ENCODE measurements at regions not wholly inside any gene's neighbourhood (a gene's known extent, or its start where the extent isn't known, plus 50 kb on each side); places are given as distances from the start of the nearest gene placed in this dataset.

DNA sequence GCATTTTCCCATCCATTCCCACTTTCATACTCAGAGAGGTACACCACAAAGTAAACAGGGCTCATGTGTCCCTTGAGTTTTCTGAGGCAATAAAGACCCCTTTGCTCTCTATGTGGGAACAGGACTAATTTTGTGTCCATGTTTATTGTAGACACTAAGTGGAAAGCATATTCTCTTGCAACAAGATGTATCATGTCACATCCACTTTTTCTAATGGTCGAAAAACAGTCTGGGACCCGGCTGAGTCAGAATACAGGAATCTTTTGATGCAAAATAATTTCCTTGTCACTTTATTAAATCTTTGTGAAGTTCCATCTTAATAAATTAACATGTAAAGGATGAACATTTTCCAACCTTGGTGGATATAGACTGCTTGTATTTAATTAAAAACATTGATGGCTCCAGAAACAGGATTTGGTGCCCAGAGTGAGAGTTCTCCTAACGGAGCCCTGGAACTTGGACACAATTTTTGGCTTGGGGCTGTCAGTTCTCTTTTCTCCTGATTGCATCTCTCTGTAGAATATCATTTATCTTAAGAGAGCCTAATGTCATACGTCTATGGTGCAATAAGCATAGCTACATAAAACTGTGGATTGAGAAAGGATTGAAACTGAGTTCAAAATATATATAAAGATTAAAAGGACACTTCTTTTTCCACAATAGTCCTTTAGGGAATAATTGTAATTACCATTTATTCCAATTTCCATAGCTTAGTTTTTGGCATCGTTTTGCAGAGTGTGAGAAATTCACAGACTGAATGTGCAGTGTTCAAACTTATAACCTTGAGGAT is 1116.7 kb upstream of the SEMA6A start:
- TF ChIP-seq, protein P1, sequence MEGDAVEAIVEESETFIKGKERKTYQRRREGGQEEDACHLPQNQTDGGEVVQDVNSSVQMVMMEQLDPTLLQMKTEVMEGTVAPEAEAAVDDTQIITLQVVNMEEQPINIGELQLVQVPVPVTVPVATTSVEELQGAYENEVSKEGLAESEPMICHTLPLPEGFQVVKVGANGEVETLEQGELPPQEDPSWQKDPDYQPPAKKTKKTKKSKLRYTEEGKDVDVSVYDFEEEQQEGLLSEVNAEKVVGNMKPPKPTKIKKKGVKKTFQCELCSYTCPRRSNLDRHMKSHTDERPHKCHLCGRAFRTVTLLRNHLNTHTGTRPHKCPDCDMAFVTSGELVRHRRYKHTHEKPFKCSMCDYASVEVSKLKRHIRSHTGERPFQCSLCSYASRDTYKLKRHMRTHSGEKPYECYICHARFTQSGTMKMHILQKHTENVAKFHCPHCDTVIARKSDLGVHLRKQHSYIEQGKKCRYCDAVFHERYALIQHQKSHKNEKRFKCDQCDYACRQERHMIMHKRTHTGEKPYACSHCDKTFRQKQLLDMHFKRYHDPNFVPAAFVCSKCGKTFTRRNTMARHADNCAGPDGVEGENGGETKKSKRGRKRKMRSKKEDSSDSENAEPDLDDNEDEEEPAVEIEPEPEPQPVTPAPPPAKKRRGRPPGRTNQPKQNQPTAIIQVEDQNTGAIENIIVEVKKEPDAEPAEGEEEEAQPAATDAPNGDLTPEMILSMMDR (optimal IDR thresholded peaks at IDR 0.05 in 1 of 3, IDR thresholded peaks at IDR 0.05 in 1 of 3, conservative IDR thresholded peaks at IDR 0.05 in 1 of 3; ENCODE audit: extremely low read depth in 1 of 3, insufficient read depth in 2 of 3, low read length in 3 of 3), result no peak
- TF ChIP-seq EZH2 (IDR thresholded peaks at IDR 0.05; ENCODE audit: low read length), result no peak

Measured in keratinocyte (primary cell).